ENCODE measurements at regions not wholly inside any gene's neighbourhood (a gene's known extent, or its start where the extent isn't known, plus 50 kb on each side); places are given as distances from the start of the nearest gene placed in this dataset.

- TF ChIP-seq SP1 (IDR thresholded peaks at IDR 0.05) = no peak
- TF ChIP-seq FOXA1 (IDR thresholded peaks at IDR 0.05) = no peak
- TF ChIP-seq BHLHE40 (IDR thresholded peaks at IDR 0.05; ENCODE audit: borderline replicate concordance) = no peak
- no peak for TF ChIP-seq NFRKB (IDR thresholded peaks at IDR 0.05)
- no peak for TF ChIP-seq ELF4 (IDR thresholded peaks at IDR 0.05)
Measured at GRCh38 chr5:116371935-116372334, 202.7 kb downstream of the SEMA6A start.

Data from HEK293T (cell line).